SK-N-SH treated with all-trans-retinoic acid at 6 μM for 48 hours (cell line): ENCODE measurements at regions not wholly inside any gene's neighbourhood (a gene's known extent, or its start where the extent isn't known, plus 50 kb on each side); places are given as distances from the start of the nearest gene placed in this dataset.

Source experiments
- ATAC-seq: fragments of 200-7000 bp; cut with Tn5 transposase; 3 replicates; pipeline ENCODE4 v1.9.1; 2020; ENCODE audit warnings: mild to moderate bottlenecking, moderate library complexity
- ARNTL ChIP-seq: fragments of 450-650 bp; formaldehyde crosslinking; IDR thresholded peaks from 2 replicates; pipeline ENCODE4 v1.5.0; 2020; ENCODE audit warnings: low read depth, mild to moderate bottlenecking, moderate library complexity, borderline replicate concordance
- BACH2 ChIP-seq: fragments of 250-450 bp; sonication (Bioruptor Pico); IDR thresholded peaks from 2 replicates; pipeline ENCODE4 v1.9.0; 2021; ENCODE audit warnings: mild to moderate bottlenecking, borderline replicate concordance
- CSDC2 ChIP-seq: fragments of 250-450 bp; sonication (Bioruptor Pico); IDR thresholded peaks from 2 replicates; pipeline ENCODE4 v1.5.0; 2020; ENCODE audit warnings: mild to moderate bottlenecking, moderate library complexity
- GLIS3 ChIP-seq: fragments of 250-450 bp; sonication (Bioruptor Pico); IDR thresholded peaks from 2 replicates; pipeline ENCODE4 v1.5.0; 2020; ENCODE audit warnings: mild to moderate bottlenecking, moderate library complexity
- PPARA ChIP-seq: fragments of 250-450 bp; sonication (Bioruptor Pico); IDR thresholded peaks from 2 replicates; pipeline ENCODE4 v1.5.0; 2020; ENCODE audit warnings: mild to moderate bottlenecking, borderline replicate concordance
- RARB ChIP-seq: fragments of 250-450 bp; sonication (Bioruptor Pico); IDR thresholded peaks from 2 replicates; pipeline ENCODE4 v1.8.0; 2021; ENCODE audit warnings: mild to moderate bottlenecking, moderate library complexity
- SNAI2 ChIP-seq: fragments of 250-450 bp; sonication (Bioruptor Pico); IDR thresholded peaks from 2 replicates; pipeline ENCODE4 v1.5.0; 2020; ENCODE audit warnings: mild to moderate bottlenecking, moderate library complexity
- TCF4 ChIP-seq: fragments of 250-450 bp; sonication (Bioruptor Pico); IDR thresholded peaks from 2 replicates; pipeline ENCODE4 v1.8.0; 2021; ENCODE audit warnings: mild to moderate bottlenecking, moderate library complexity, borderline replicate concordance
- ZC3H10 ChIP-seq: fragments of 250-450 bp; sonication (Bioruptor Pico); IDR thresholded peaks from 2 replicates; pipeline ENCODE4 v1.5.1; 2021; ENCODE audit warnings: mild to moderate bottlenecking, moderate library complexity
- ZFP3 ChIP-seq: fragments of 250-450 bp; sonication (Bioruptor Pico); IDR thresholded peaks from 2 replicates; pipeline ENCODE4 v1.5.0; 2020; ENCODE audit warnings: mild to moderate bottlenecking, moderate library complexity
- ZFP30 ChIP-seq: fragments of 450-650 bp; formaldehyde crosslinking; IDR thresholded peaks from 2 replicates; pipeline ENCODE4 v1.5.0; 2022; ENCODE audit warnings: mild to moderate bottlenecking, moderate library complexity
- ZNF70 ChIP-seq: fragments of 450-650 bp; formaldehyde crosslinking; IDR thresholded peaks from 2 replicates; pipeline ENCODE4 v1.5.0; 2020; ENCODE audit warnings: mild to moderate bottlenecking, moderate library complexity
- TF ChIP-seq, protein P1 (sequence below): fragments of 250-450 bp; sonication (Bioruptor Pico); IDR thresholded peaks from 2 replicates; pipeline ENCODE4 v1.5.0; 2020; ENCODE audit warnings: mild to moderate bottlenecking, moderate library complexity
- TF ChIP-seq, protein P2 (sequence below): fragments of 250-450 bp; sonication (Bioruptor Pico); IDR thresholded peaks from 2 replicates; pipeline ENCODE4 v1.5.1; 2020; ENCODE audit warnings: low read depth, mild to moderate bottlenecking, moderate library complexity
- TF ChIP-seq, protein P3 (sequence below): fragments of 250-450 bp; sonication (Bioruptor Pico); IDR thresholded peaks from 2 replicates; pipeline ENCODE4 v1.8.0; 2021; ENCODE audit warnings: low read depth, mild to moderate bottlenecking, moderate library complexity, borderline replicate concordance
- TF ChIP-seq, protein P4 (sequence below): fragments of 250-450 bp; sonication (Bioruptor Pico); IDR thresholded peaks from 2 replicates; pipeline ENCODE4 v1.5.1; 2021; ENCODE audit warnings: mild to moderate bottlenecking, moderate library complexity
- TF ChIP-seq, protein P5 (sequence below): fragments of 250-450 bp; sonication (Bioruptor Pico); IDR thresholded peaks from 2 replicates; pipeline ENCODE4 v1.8.0; 2020; ENCODE audit warnings: mild to moderate bottlenecking, moderate library complexity, borderline replicate concordance

DNA sequence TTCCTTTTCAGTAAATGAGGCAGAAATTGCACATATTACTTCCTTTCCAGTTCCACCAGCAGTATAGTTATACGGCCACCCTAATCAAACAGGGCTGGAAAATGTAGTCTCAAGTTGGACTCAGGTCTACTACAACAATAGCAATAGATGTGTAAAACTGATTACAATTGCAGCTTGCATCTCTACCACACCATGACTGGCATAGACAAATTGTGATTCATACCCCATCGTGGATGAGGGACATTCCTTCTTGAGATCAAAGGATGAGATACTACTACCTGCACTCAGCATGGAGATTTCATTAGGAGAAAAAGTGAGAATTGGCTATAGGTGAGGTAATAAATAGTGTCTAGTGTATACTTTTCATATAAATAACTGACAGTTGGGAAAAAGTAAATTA lies 1220.8 kb downstream of the TYW1 start (continued):
- TF ChIP-seq, protein P1, sequence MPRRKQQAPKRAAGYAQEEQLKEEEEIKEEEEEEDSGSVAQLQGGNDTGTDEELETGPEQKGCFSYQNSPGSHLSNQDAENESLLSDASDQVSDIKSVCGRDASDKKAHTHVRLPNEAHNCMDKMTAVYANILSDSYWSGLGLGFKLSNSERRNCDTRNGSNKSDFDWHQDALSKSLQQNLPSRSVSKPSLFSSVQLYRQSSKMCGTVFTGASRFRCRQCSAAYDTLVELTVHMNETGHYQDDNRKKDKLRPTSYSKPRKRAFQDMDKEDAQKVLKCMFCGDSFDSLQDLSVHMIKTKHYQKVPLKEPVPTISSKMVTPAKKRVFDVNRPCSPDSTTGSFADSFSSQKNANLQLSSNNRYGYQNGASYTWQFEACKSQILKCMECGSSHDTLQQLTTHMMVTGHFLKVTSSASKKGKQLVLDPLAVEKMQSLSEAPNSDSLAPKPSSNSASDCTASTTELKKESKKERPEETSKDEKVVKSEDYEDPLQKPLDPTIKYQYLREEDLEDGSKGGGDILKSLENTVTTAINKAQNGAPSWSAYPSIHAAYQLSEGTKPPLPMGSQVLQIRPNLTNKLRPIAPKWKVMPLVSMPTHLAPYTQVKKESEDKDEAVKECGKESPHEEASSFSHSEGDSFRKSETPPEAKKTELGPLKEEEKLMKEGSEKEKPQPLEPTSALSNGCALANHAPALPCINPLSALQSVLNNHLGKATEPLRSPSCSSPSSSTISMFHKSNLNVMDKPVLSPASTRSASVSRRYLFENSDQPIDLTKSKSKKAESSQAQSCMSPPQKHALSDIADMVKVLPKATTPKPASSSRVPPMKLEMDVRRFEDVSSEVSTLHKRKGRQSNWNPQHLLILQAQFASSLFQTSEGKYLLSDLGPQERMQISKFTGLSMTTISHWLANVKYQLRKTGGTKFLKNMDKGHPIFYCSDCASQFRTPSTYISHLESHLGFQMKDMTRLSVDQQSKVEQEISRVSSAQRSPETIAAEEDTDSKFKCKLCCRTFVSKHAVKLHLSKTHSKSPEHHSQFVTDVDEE (CRISPR knock-in tag) = no peak
- no peak for TF ChIP-seq TCF4 (CRISPR knock-in tag)

DNA sequence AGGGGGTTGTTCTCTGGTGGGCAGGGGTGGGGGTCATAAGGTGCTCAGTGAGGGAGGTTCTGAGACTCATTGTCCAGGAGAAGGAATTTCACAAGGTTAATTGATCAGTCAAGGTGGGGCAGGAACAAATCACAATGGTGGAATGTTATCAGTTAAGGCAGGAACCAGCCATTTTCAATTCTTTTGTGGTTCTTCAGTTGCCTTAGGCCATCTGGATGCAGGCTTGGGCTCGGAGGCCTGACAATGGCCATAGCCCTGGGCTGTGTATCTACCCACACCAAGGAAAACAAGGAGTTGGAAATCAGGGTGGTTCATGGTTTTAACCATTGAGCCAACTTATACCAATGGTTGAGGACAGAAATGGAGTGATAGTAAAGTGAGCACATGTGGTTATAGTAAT lies 1221.8 kb downstream of the TYW1 start:
- no peak for TF ChIP-seq ZNF70 (CRISPR knock-in tag)
- TF ChIP-seq ARNTL = no peak
- TF ChIP-seq, protein P2, sequence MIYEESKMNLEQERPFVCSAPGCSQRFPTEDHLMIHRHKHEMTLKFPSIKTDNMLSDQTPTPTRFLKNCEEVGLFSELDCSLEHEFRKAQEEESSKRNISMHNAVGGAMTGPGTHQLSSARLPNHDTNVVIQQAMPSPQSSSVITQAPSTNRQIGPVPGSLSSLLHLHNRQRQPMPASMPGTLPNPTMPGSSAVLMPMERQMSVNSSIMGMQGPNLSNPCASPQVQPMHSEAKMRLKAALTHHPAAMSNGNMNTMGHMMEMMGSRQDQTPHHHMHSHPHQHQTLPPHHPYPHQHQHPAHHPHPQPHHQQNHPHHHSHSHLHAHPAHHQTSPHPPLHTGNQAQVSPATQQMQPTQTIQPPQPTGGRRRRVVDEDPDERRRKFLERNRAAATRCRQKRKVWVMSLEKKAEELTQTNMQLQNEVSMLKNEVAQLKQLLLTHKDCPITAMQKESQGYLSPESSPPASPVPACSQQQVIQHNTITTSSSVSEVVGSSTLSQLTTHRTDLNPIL (CRISPR knock-in tag) = no peak
- TF ChIP-seq, protein P3, sequence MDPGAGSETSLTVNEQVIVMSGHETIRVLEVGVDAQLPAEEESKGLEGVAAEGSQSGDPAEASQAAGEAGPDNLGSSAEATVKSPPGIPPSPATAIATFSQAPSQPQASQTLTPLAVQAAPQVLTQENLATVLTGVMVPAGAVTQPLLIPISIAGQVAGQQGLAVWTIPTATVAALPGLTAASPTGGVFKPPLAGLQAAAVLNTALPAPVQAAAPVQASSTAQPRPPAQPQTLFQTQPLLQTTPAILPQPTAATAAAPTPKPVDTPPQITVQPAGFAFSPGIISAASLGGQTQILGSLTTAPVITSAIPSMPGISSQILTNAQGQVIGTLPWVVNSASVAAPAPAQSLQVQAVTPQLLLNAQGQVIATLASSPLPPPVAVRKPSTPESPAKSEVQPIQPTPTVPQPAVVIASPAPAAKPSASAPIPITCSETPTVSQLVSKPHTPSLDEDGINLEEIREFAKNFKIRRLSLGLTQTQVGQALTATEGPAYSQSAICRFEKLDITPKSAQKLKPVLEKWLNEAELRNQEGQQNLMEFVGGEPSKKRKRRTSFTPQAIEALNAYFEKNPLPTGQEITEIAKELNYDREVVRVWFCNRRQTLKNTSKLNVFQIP (CRISPR knock-in tag) = no peak
- TF ChIP-seq, protein P4, sequence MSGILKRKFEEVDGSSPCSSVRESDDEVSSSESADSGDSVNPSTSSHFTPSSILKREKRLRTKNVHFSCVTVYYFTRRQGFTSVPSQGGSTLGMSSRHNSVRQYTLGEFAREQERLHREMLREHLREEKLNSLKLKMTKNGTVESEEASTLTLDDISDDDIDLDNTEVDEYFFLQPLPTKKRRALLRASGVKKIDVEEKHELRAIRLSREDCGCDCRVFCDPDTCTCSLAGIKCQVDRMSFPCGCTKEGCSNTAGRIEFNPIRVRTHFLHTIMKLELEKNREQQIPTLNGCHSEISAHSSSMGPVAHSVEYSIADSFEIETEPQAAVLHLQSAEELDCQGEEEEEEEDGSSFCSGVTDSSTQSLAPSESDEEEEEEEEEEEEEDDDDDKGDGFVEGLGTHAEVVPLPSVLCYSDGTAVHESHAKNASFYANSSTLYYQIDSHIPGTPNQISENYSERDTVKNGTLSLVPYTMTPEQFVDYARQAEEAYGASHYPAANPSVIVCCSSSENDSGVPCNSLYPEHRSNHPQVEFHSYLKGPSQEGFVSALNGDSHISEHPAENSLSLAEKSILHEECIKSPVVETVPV (CRISPR knock-in tag) = no peak
- TF ChIP-seq PPARA (CRISPR knock-in tag) = no peak
- TF ChIP-seq, protein P5, sequence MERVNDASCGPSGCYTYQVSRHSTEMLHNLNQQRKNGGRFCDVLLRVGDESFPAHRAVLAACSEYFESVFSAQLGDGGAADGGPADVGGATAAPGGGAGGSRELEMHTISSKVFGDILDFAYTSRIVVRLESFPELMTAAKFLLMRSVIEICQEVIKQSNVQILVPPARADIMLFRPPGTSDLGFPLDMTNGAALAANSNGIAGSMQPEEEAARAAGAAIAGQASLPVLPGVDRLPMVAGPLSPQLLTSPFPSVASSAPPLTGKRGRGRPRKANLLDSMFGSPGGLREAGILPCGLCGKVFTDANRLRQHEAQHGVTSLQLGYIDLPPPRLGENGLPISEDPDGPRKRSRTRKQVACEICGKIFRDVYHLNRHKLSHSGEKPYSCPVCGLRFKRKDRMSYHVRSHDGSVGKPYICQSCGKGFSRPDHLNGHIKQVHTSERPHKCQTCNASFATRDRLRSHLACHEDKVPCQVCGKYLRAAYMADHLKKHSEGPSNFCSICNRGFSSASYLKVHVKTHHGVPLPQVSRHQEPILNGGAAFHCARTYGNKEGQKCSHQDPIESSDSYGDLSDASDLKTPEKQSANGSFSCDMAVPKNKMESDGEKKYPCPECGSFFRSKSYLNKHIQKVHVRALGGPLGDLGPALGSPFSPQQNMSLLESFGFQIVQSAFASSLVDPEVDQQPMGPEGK (CRISPR knock-in tag) = no peak
- TF ChIP-seq BACH2 = no peak
- TF ChIP-seq, all 23 proteins: peak for 0
- no peak for ATAC-seq

DNA sequence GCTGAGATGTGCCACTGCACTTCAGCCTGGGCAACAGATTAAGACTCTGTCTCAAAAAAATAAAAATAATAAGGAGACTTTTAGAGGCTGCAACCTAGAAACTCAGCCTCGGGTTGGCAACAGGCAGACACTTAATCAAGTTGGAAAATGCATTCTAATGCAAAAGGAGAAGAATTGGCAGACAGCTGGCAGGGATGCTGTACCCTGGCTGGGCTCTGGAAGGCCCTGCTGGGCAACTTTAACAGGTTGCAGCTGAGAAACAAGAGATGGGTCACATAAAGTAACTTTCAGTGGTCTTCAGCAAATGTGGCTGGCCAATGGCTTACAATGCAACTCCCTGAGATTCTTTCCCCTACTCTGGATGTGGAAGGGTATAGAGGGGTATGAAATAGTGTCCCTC lies 1225.7 kb downstream of the TYW1 start:
- no peak for TF ChIP-seq RARB (CRISPR knock-in tag)
- TF ChIP-seq SNAI2 (CRISPR knock-in tag) = no peak
- TF ChIP-seq, protein P2 (CRISPR knock-in tag) = no peak
- TF ChIP-seq GLIS3 (CRISPR knock-in tag) = no peak
- no peak for TF ChIP-seq ZFP30
- no peak for TF ChIP-seq ZNF70 (CRISPR knock-in tag)
- TF ChIP-seq, protein P5 (CRISPR knock-in tag) = no peak
- TF ChIP-seq, protein P3 (CRISPR knock-in tag) = no peak
- no peak for TF ChIP-seq ARNTL
- TF ChIP-seq ZFP3 (CRISPR knock-in tag) = no peak
- no peak for TF ChIP-seq ZC3H10 (CRISPR knock-in tag)
- no peak for TF ChIP-seq CSDC2 (CRISPR knock-in tag)
- no peak for ATAC-seq
